NCI-H345 treated with DMSO at 0.1 percent for 48 hours (cell line): ENCODE measurements at regions not wholly inside any gene's neighbourhood (a gene's known extent, or its start where the extent isn't known, plus 50 kb on each side); places are given as distances from the start of the nearest gene placed in this dataset.

Experiments used
- DNase-seq: peaks from one replicate; lab custom pipeline; 2025; ENCODE audit not compliant: unreplicated experiment; lab: John Stamatoyannopoulos, UW

DNA sequence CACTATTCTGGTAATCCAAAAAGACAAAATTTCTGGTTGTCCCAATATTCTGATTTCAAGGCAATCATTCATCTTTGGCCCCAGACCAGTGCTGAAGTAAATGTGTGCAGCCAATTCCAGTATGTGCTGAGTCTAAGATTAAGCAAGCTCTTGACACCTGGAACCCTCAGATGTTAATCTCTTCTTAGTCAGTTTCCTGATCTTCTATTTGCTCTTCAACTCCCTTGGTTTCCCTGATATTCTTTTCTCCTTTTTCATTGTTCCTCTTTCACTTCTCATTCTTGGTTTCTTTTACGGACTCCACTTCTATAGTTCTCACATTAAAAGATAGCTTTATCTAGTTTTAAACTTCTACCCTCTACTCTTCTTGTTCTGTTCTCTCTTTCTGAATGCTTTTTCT is 445.7 kb upstream of the FANCL start:
- no peak for DNase-seq

DNA sequence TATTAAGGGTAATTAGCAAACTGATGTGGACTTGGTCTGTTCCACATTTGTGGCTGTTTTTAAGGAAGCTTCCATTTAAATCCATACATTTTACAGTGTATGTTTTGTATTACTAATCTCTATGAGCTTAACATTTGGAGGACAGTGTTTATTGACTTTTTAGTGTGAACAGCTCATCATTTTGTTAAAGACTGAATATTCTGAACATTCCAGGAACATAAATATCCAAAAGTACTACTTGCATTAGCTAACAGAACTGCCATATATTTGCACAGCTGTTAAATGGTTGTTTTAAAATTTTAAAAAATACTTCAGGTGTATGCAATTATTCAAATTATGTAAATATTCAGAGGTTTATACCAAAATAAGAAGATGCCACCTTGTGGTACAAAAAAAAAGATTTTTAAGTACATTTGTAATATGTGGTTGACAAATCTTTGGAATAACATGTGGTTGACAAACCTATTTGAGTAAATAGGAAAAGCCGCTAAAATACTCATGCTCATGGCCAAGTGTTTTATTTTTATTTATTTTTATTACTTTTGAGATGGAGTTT is 439.7 kb upstream of the FANCL start:
- no peak for DNase-seq

DNA sequence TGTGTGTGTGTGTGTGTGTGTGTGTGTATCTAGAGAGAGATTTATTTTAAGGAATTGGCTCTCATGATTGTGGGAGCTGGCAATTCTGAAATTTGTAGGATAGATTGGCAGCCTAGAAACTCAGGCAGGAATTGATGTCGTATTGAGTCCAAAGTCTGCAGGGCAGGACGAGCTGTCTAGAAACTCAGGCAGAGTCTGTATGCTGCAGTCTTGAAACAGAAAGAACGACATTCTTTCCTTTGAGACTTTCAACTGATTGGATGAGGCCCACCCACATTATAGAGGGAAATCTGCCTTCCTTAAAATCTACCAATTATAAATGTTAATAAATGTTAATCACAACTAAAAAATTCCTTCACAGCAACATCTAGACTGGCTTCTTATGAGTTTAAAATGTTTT is 436.6 kb upstream of the FANCL start:
- DNase-seq: no peak

DNA sequence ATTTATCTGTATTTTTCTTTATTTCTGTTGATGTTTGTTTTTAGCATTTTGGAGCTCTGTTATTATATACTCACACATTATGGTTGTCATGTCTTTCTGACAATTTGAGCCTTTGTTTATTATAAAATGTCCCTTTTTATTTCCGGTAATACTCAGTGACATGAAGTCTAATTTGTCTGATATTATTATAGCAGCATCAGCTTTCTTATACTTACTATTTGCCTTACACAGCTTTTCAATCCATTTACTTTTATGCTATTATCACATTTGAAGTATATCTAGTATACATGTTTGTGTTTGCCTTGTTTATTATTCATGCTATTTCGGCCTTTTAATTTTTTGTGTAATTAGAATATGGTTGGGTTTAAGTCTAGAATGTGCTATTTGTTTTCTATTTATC is 430.6 kb upstream of the FANCL start:
- DNase-seq: no peak

DNA sequence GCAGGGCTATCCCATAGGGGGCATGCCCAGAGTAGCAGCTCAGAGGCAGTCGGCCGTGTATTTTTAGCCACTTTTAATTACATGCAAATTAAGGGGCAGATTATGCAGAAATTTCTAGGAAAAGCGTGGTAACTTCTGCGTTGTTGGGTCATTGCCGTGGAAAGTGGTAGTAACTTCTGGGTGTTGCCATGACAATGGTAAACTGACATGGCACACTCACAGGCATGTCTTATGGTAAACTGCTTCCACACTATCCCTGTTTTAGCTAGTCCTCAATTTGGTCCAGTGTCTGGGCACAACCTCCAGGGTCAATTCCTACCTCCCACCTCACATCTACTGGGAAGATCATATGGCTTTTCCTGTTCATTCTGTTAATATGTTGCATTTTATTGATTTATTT is 428.9 kb upstream of the FANCL start:
- no peak for DNase-seq

DNA sequence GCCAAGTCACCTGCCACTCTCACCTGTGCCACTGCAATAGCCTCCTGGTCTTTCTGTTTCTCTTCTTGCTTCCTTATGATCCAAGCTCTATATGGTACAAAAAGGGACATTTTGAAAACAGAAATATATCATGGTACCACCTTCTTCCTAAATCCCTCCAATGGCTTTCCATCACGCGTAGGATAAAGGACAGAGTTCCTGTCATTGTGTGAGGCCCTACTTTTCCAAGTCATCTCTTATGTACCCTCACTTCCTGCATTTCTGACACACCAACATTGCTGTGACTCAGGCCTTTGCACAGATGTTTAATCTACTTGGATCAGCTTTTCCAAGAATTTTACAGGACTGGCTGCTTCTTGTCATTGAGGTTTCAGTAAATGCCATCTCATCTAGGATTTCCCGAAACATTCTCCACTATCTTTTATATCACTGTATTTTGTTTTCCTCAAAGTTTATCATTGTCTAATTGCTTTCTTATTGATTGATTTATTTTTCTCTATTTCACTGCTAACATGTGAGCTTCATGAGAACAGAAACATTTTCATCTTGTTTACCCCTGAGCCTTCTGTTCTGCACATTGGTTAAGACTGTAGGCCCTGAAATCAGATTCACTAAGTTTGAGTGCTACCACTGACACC is 426.1 kb upstream of the FANCL start:
- no peak for DNase-seq

DNA sequence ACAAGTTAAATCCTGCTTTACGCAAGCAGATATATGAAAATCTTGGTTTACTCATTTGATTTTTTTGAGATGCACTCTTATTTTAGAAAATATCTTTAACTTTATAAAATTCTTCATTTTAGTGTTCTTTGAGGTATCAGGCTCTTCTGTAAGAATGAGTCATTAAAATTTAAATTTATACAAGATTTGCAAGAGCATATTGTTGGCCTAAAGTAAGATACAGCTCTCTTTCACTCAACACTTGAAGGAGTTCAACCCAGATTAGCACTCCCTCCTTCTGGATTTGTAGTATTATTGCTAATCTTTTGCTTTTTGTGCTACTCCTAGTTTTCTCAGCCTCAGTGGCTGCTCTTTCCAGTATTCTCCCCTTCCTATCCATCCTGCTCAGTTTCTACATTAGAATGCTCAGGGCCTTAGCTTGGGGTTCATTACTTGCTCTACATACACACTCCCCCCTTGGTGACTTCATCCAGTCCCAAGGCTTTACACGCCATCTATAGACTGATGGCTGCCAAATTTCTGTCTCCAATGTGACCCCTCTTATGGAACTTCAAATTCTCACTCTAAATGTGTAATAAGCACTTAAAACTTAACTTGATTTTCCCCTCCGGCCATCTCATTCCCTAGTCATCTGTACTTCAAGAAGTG is 425.3 kb upstream of the FANCL start:
- no peak for DNase-seq

DNA sequence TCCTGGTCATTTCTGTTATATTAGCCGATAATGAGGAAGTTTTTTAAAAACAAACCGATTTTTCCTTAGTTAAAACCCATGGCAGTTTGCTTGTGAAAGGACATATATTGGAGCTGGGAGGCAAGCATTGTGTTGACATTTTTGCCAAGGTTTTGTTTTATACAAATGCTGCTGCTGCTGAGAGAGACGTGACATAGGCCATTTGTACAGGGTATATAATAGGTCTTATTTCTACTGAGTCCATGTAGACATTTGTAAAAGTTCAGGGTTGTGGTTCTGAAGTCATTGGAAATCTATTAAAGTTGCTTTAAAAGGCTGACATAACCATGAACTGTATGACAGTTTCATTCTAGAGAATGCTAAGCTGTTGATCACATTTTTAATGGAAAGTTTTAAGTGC is 424.0 kb upstream of the FANCL start:
- no peak for DNase-seq

DNA sequence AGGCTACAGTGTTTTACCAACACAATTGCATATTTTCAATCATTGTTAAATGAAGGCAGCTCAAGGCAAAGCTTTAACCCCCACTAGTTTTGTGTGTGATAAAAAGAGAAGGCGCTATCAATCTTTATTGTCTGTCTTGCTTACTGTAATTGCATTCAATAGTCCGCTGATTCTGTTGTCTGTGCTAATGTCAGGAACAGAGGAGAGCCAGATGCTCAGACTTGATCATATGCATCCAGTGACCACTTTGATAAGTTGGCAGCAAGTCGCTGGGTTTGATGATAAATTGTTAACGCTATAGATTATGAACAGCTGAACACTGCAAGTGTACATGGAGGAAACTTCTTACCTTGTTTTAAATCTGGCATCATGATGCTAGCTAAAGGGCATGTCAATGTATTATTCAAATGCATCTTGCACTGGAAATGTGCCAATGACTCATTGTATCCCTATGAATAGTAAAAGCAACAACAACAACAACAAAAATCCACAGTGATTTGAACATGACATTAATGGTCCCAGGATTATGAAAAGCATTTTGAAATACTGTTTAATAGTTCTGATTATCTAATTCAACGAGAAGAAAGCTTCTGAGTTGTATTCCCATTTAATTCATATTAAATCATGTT is 423.5 kb upstream of the FANCL start:
- no peak for DNase-seq

DNA sequence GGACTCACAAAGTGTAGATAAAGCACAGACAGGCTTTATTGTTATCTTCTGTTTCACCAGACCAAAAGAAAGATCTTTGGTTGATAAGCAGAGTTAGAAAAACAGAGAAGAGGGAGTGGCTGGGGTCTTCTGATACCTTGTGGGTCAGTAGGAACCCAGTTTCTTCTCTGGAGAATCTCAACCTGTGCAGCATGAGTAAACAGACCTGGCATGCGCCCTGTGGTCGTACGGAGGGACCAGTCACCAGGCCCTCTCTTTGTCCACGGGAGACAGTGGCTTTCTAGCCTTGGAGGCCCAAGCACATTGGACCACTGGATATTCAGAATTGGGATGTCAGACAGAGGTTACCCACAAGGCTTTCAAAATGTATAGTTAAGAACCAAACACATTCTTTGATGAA is 418.9 kb upstream of the FANCL start:
- DNase-seq: no peak

DNA sequence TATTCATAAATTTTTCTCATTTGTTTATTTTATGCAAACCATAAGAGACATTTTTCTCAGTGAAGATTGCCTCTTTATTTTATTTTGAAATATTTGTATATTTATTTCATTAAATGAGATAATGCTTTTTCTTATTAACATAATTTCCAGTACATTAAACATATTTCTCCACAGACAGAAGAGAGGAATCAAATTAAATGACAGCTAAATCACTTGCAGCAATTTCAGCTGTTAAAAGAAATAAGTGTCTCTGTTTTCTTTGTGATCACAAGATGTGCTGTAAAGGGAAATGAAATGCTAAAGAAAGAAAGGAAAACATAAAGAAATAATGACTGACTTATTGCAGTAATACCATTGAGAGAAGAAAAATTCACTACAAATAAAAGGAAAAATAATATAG is 414.0 kb upstream of the FANCL start:
- DNase-seq: no peak

DNA sequence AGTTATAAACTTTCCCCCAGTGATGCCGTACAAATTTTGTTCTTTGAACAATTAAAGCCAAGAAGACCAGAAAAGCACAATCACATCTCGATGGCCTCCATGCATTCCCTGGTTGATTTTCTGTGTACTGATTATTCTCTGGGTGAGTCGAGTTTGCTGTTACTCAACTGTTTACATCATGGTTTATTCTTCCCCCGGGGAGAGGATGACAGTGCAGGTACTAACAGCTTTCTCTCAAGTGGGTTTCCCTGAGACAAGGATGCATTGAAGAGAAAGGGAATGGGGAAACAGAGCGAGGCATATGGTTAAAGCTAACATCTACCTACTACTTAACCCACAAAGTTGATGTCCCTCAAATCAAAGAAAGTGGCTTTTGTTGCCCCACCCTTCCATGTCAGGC is 410.8 kb upstream of the FANCL start:
- no peak for DNase-seq

DNA sequence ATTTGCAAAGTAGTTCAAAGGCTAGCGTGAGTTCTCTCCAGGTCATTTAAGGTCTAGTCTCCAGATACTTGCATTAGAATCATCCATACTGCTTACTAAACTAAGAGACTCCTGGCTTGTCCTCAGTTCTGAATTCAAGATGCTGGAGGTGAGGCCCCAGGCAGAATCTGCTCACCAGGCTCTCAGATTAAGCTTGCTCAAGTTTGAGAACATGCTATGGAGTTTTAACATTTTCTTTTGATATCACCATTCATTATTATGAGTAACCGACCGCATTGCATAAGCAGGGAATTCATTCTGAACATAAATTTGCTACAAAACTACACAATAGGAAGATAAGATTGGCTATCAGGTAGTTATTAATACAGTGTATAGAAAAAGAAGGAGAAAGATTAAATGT is 409.7 kb upstream of the FANCL start:
- DNase-seq: no peak

DNA sequence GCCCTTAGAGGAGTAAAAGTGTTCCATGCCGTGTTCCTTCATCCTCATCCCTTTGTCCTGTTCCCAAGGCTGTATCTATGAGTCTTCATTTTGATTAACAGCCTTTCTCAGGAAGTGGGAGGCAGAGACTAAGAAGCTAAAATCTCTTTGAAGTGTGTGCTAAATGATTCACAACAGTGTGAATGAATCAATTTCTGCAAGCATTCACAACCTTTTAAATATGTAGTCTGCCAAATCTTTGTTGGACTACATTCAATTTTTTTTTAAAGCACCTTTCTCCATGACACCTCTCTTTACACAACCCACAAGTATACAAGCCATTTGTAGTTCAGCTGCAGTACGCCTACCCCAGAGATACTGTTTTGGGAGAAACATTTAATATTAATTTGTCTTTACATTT is 408.6 kb upstream of the FANCL start:
- DNase-seq: no peak

DNA sequence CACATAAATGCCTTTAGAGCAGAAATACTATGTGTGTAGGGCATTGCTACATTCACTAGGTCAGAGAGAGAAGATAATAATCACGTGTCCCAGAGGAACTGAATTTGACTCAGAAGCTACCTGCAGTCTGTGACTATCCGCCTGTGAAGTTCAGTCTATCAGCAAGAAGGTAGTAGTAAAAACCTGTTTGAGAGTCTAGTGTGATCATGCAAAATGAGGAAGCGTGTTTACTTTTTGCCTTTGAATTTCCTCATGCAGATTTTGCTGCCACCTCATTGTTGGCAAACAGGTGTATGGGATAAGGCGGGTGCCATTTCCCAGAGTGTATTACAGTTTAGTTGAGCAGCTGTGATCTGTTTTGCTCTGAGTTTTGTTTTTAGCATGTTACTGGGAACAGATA is 403.9 kb upstream of the FANCL start:
- DNase-seq: no peak

DNA sequence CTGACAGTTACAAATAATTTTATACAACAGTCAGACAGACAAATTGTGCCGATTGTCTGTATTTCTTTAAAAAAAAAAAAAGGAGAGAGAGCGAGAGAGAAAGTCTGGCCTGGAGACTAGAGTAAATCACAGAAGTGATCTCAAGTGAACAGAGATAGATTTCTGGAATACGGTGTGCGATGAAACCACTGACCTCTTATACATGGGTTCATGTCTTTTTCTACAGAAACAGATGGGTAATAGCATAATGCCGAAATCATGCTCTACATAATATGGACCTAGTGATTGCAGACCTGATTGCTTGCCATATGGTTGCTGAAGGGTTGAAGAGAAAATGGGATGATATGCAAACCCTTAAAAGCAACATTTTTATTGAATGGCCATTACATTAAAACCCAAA is 403.3 kb upstream of the FANCL start:
- no peak for DNase-seq

DNA sequence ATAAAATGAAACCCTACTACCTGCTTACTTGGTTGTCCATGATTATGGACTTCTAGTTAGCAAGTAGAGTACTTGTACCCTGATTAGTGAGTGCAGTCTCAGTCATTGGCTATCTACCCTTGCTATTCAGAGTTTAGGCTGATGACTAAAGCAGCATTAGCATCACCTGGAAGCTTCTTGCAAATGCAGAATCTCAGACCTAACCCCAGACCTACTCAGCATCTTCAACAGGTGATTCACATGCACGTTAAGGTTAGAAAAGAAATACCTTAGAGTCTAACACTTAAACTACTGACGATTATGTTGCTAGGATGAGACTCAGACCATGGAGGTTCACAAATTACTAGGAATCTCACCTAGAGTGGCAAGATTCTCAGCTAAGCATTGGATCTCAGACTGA is 399.9 kb upstream of the FANCL start:
- no peak for DNase-seq

DNA sequence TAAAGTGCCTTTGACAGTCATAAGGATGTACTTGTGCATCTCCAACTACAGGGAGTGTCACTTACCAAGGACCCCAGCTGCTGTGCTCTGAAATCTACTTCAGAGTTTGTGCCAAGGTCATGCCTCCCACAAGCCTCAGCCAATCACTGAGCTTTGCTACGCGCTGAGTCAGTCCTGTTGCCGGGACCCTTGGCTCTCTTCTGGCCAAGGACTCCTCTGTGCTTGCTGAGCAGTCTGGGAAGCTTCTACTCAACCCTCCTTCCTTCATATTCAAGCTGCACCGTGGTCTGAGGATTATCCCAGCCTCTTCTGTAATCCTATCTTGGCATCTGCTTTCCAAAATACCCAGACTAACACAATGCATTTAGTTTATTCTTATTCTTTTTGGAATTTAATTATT is 398.9 kb upstream of the FANCL start:
- no peak for DNase-seq

DNA sequence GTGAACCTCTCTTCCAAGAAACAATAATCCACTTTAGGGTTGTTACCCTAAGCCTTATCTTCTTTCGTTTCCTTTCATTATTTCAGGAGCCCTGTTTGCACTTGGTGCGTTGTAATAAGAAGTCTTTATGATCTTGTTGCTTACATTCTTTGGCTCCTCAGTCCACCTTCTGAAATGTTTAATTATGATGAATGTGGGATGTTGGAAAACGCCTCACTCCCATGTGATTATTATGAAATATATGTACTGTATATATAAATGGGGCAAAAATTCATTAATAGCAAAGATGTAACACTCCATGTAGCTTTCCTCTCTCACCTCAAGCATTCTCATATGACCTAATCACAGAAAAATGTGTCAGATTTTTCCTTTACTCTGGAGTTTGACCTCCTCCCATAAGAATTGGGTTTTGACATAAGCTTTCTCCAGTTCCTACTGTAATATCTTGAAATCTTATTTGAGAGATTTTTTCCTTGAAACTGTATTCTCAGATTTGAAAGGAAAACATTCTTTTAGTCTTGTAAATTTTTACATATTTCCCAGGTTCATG is 397.2 kb upstream of the FANCL start:
- no peak for DNase-seq

DNA sequence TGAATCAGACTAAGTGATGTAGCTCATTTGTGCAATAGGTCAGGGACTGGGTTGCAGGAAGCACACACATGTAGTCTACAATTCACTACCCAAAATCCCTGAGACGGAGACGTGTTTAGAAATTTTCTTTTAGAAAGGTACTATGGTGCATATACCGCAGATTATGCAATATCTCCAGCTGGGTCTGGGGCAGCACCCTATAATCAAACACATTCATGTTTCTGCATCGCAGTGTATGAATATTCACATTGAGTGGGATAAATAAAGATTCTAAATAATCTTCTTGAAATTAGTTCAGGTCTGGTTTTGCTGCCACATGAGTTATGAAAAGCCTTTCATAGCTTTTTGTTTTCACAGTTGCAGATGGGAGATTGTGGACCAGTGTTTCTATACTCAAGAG is 395.7 kb upstream of the FANCL start:
- no peak for DNase-seq

DNA sequence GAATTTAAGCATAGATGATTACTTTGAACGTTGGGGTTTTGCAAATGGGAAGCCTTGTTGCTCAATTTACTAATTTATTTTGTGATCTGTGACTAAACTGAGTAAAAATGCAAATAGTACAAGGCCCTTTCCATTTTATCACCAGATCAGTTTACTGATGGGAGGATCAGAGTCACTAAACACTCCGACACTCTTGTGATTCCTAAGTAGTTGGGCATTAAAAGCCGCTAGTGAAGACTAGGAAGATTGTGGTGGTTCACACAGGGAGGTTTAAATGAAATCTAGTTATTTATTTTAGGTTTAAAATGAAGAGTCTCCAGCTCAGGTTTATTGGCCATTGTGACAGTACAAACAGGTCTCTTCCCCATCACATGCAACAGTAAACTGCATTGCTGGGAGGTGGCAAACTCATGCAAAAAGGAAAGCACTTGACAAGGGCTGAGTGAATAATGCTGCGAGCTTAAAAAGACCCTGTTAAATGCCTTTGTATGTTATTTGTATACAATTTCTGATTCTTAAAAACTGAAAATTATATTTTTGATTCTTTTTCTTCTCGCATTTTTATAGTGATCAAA is 394.8 kb upstream of the FANCL start:
- no peak for DNase-seq
